ENCODE measurements at regions not wholly inside any gene's neighbourhood (a gene's known extent, or its start where the extent isn't known, plus 50 kb on each side); places are given as distances from the start of the nearest gene placed in this dataset.
"Not testable (repeated sequence)": the region's sequence is repeated elsewhere in the genome, so short reads cannot be mapped to it uniquely, and the experiment has no call there.

- H3K36me3 ChIP-seq: no peaks in the 10 kb centered on the region
- no peak overlapping the region for H3K27ac ChIP-seq
- ATAC-seq (ENCODE audit: insufficient number of reproducible peaks, low FRiP score, low read depth) (no peak), DNase-seq (ENCODE audit: low spot score) (no peak)
- TF ChIP-seq CTCF (IDR thresholded peaks at IDR 0.05): no peak
- H3K4me1 ChIP-seq (ENCODE audit: control insufficient read depth in 1 of 2, low read depth in 2 of 2): peaks cover 10 to 23% of the 10 kb centered on the region in 2 donors
- no peaks in the 10 kb centered on the region for H3K9me3 ChIP-seq
- H3K4me3 ChIP-seq: no peak overlapping the region
- no peaks in the 10 kb centered on the region for H3K27me3 ChIP-seq (replicated peaks; ENCODE audit: insufficient read depth)
Observed at GRCh38 chr9:129544761-129545160, 76.1 kb downstream of the C9orf50 start.

- H3K27ac ChIP-seq: no peak overlapping the region
- no peak for DNase-seq (ENCODE audit: low spot score)
- H3K27me3 ChIP-seq (replicated peaks; ENCODE audit: insufficient read depth): no peaks in the 10 kb centered on the region
- H3K4me3 ChIP-seq: no peak overlapping the region
- ATAC-seq (ENCODE audit: insufficient number of reproducible peaks, low FRiP score, low read depth): no peak
- TF ChIP-seq CTCF (IDR thresholded peaks at IDR 0.05): no peak
- H3K4me1 ChIP-seq (ENCODE audit: control insufficient read depth in 1 of 2, low read depth in 2 of 2): peaks cover 0 to 3% of the 10 kb centered on the region in 2 donors
- H3K9me3 ChIP-seq: no peaks in the 10 kb centered on the region
- no peaks in the 10 kb centered on the region for H3K36me3 ChIP-seq
Observed at GRCh38 chr9:129542741-129543140, 78.2 kb downstream of the C9orf50 start.

- no peak overlapping the region for H3K4me3 ChIP-seq
- H3K27me3 ChIP-seq (replicated peaks; ENCODE audit: insufficient read depth): no peaks in the 10 kb centered on the region
- H3K36me3 ChIP-seq: no peaks in the 10 kb centered on the region
- H3K9me3 ChIP-seq: no peaks in the 10 kb centered on the region
- DNase-seq (ENCODE audit: low spot score) (no peak), ATAC-seq (ENCODE audit: insufficient number of reproducible peaks, low FRiP score, low read depth) (no peak)
- H3K27ac ChIP-seq: no peak overlapping the region
- TF ChIP-seq CTCF (IDR thresholded peaks at IDR 0.05): no peak
- no peaks in the 10 kb centered on the region for H3K4me1 ChIP-seq (ENCODE audit: control insufficient read depth in 1 of 2, low read depth in 2 of 2)
Observed at GRCh38 chr9:129541270-129541669, 79.6 kb downstream of the C9orf50 start.

GRCh38 chr9:129539446-129539845 is 81.5 kb downstream of the C9orf50 start:
- Histone ChIP-seq H3K36me3 (no peaks in the 10 kb centered on the region), H3K27ac (no peak overlapping the region), H3K9me3 (no peaks in the 10 kb centered on the region), H3K27me3 (replicated peaks; ENCODE audit: insufficient read depth) (no peaks in the 10 kb centered on the region), H3K4me1 (ENCODE audit: control insufficient read depth in 1 of 2, low read depth in 2 of 2) (no peaks in the 10 kb centered on the region), H3K4me3 (no peak overlapping the region)
- DNase-seq (ENCODE audit: low spot score): no peak
- no peak for TF ChIP-seq CTCF (IDR thresholded peaks at IDR 0.05)
- ATAC-seq (ENCODE audit: insufficient number of reproducible peaks, low FRiP score, low read depth): no peak

- not testable (repeated sequence) for H3K27ac ChIP-seq; DNase-seq (ENCODE audit: low spot score); H3K36me3 ChIP-seq; H3K27me3 ChIP-seq (replicated peaks; ENCODE audit: insufficient read depth); H3K9me3 ChIP-seq; H3K4me3 ChIP-seq; H3K4me1 ChIP-seq (ENCODE audit: control insufficient read depth in 1 of 2, low read depth in 2 of 2); ATAC-seq (ENCODE audit: insufficient number of reproducible peaks, low FRiP score, low read depth)
Observed at GRCh38 chr9:129531860-129532402, 89.0 kb downstream of the C9orf50 start.

- not testable (repeated sequence) for H3K36me3 ChIP-seq; H3K4me3 ChIP-seq; H3K27me3 ChIP-seq (replicated peaks; ENCODE audit: insufficient read depth); H3K27ac ChIP-seq; ATAC-seq (ENCODE audit: insufficient number of reproducible peaks, low FRiP score, low read depth); H3K9me3 ChIP-seq; DNase-seq (ENCODE audit: low spot score); H3K4me1 ChIP-seq (ENCODE audit: control insufficient read depth in 1 of 2, low read depth in 2 of 2)
Observed at GRCh38 chr9:129527955-129528354, 92.9 kb downstream of the C9orf50 start.
